HCT116 (cell line): ENCODE measurements at regions not wholly inside any gene's neighbourhood (a gene's known extent, or its start where the extent isn't known, plus 50 kb on each side); places are given as distances from the start of the nearest gene placed in this dataset.

Experiments
- ATAC-seq: fragments of 200-7000 bp; cut with Tn5 transposase; 2 replicates; pipeline ENCODE4 v1.9.1; 2020; ENCODE audit warnings: mild to moderate bottlenecking, moderate library complexity
- BruUV-seq: library from RNA; stranded (reverse); fragments of 400-500 nt; replicated peaks from 2 replicates; lab custom pipeline; 2021; lab: Mats Ljungman, UMichigan
- CTCF ChIA-PET: fragments of 300-600 bp; sonication (Branson Sonifier 250); formaldehyde crosslinking; loops from one replicate; lab custom pipeline; 2021; ENCODE audit warnings: antibody characterized with exemption; lab: Charles Lee
- POLR2A ChIA-PET: fragments of 300-600, 350-600 bp; sonication (Branson Sonifier 250); formaldehyde crosslinking; loops from one replicate; lab custom pipeline; 2021; ENCODE audit warnings: antibody characterized with exemption; lab: Charles Lee
- RAD21 ChIA-PET, 2 experiments: fragments of 300-600 bp; sonication (Branson Sonifier 250); formaldehyde crosslinking; loops; one replicate each; lab custom pipeline; 2023; ENCODE audit warnings: low total read pairs in 2 of 2; ENCODE audit not compliant: uncharacterized antibody in 2 of 2, unreplicated experiment in 2 of 2, low non-redundant PET in 1 of 2; lab: Charles Lee
- DNase-seq: peaks from one replicate; pipeline ENCODE4 v3.0.0-alpha.2; 2010; ENCODE audit warnings: low read depth, low spot score
- H2AFZ ChIP-seq: fragments of 200-600 bp; shearing (Covaris generic), sonication (generic); 2 replicates; pipeline ENCODE4 v1.6.1; 2017; ENCODE audit warnings: low read depth, mixed run types, mixed read lengths, antibody characterized with exemption, low read length; ENCODE audit not compliant: poor library complexity, severe bottlenecking
- H3K27ac ChIP-seq: 2 replicates; pipeline ENCODE4 v1.5.1; 2012; ENCODE audit warnings: low read depth, low read length
- H3K27me3 ChIP-seq: fragments of 200-600 bp; sonication (generic); 2 replicates; pipeline ENCODE4 v1.6.1; 2016; ENCODE audit warnings: mixed run types, low read length, mixed read lengths; ENCODE audit not compliant: insufficient read depth
- H3K36me3 ChIP-seq, 2 experiments: fragments of 200-500 bp in 1 of 2; fragments of 200-600 bp in 1 of 2; sonication (Bioruptor generic) in 1 of 2; sonication (generic) in 1 of 2; 2 replicates each; pipeline versions ENCODE4 v1.5.1 to v1.6.1; 2014 to 2016; ENCODE audit warnings: low read length in 2 of 2, inconsistent platforms in 1 of 2, mixed read lengths in 1 of 2, mixed run types in 1 of 2; ENCODE audit not compliant: insufficient read depth in 2 of 2, control insufficient read depth in 1 of 2
- H3K4me1 ChIP-seq, 2 experiments: fragments of 200-600 bp in 1 of 2; sonication (generic) in 1 of 2; 2 replicates each; pipeline versions ENCODE4 v1.5.1 to v1.6.1; 2012 to 2017; ENCODE audit warnings: low read length in 2 of 2, inconsistent platforms in 1 of 2, mild to moderate bottlenecking in 1 of 2, mixed read lengths in 1 of 2, mixed run types in 1 of 2, moderate library complexity in 1 of 2; ENCODE audit not compliant: insufficient read depth in 2 of 2, control insufficient read depth in 1 of 2
- H3K4me2 ChIP-seq: fragments of 200-600 bp; sonication (generic); 2 replicates; pipeline ENCODE4 v1.6.1; 2017; ENCODE audit warnings: mixed run types, low read length, mixed read lengths
- H3K4me3 ChIP-seq, 2 experiments: fragments of 200-600 bp in 1 of 2; sonication (generic) in 1 of 2; replicated peaks in 1 of 2; 2 replicates each; pipeline ENCODE4 v1.5.1; 2011 to 2016; ENCODE audit warnings: low read length in 2 of 2, control low read depth in 1 of 2, low read depth in 1 of 2, mild to moderate bottlenecking in 1 of 2, mixed read lengths in 1 of 2, mixed run types in 1 of 2
- H3K79me2 ChIP-seq: fragments of 200-600 bp; sonication (generic); 2 replicates; pipeline ENCODE4 v1.6.1; 2017; ENCODE audit warnings: mild to moderate bottlenecking, mixed run types, low read length, moderate library complexity, mixed read lengths; ENCODE audit not compliant: insufficient read depth
- H3K9ac ChIP-seq: fragments of 200-600 bp; sonication (generic); 2 replicates; pipeline ENCODE4 v1.6.1; 2016; ENCODE audit warnings: low read length, mixed read lengths
- H3K9me2 ChIP-seq: fragments of 200-600 bp; sonication (generic), shearing (Covaris generic); 2 replicates; pipeline ENCODE4 v1.6.1; 2017; ENCODE audit warnings: mixed run types, mild to moderate bottlenecking, moderate library complexity; ENCODE audit not compliant: insufficient read depth
- H3K9me3 ChIP-seq, 2 experiments: fragments of 200-500 bp in 1 of 2; fragments of 200-600 bp in 1 of 2; sonication (Bioruptor generic) in 1 of 2; sonication (generic) in 1 of 2; 2 replicates each; pipeline ENCODE4 v1.6.1; 2014 to 2017; ENCODE audit warnings: low read length in 2 of 2, mixed read lengths in 2 of 2, inconsistent platforms in 1 of 2, low read depth in 1 of 2, mild to moderate bottlenecking in 1 of 2, mixed run types in 1 of 2, moderate library complexity in 1 of 2; ENCODE audit not compliant: control insufficient read depth in 1 of 2, insufficient read depth in 1 of 2
- H4K20me1 ChIP-seq: fragments of 200-600 bp; sonication (generic), shearing (Covaris generic); 2 replicates; pipeline ENCODE4 v1.6.1; 2017; ENCODE audit warnings: mixed run types, mild to moderate bottlenecking, moderate library complexity; ENCODE audit not compliant: insufficient read depth
- ATF3 ChIP-seq: IDR thresholded peaks from 2 replicates; pipeline ENCODE4 v1.6.1; 2012
- CEBPB ChIP-seq: IDR thresholded peaks from 2 replicates; pipeline ENCODE4 v1.6.1; 2012; ENCODE audit warnings: low read depth
- CTCF ChIP-seq, 3 experiments: fragments of 200-600 bp in 1 of 3; sonication (generic) in 1 of 3; IDR thresholded peaks in 2 of 3; conservative IDR thresholded peaks in 1 of 3; 2 replicates each; pipeline ENCODE4 v1.5.1; 2012 to 2017; ENCODE audit warnings: low read depth in 2 of 3, low read length in 2 of 3, antibody characterized with exemption in 1 of 3, borderline replicate concordance in 1 of 3, control low read depth in 1 of 3, mild to moderate bottlenecking in 1 of 3, mixed read lengths in 1 of 3, mixed run types in 1 of 3, moderate library complexity in 1 of 3; ENCODE audit not compliant: insufficient read depth in 1 of 3
- EZH2 ChIP-seq: fragments of 200-600 bp; sonication (generic); IDR thresholded peaks from 2 replicates; pipeline ENCODE4 v1.6.1; 2017; ENCODE audit warnings: antibody characterized with exemption, mixed run types
- EZH2phosphoT487 ChIP-seq: fragments of 200-600 bp; IDR thresholded peaks from 2 replicates; pipeline ENCODE4 v1.6.1; 2018; ENCODE audit warnings: antibody characterized with exemption, borderline replicate concordance
- JUND ChIP-seq: IDR thresholded peaks from 2 replicates; pipeline ENCODE4 v1.6.1; 2012
- RAD21 ChIP-seq: IDR thresholded peaks from 2 replicates; pipeline ENCODE4 v1.6.1; 2012; ENCODE audit warnings: low read depth, mild to moderate bottlenecking
- SIN3A ChIP-seq: IDR thresholded peaks from 2 replicates; pipeline ENCODE4 v1.6.1; 2012; ENCODE audit warnings: low read depth
- YY1 ChIP-seq: IDR thresholded peaks from 2 replicates; pipeline ENCODE4 v1.6.1; 2011; ENCODE audit warnings: low read length, low read depth, moderate library complexity, mild to moderate bottlenecking; ENCODE audit not compliant: insufficient replicate concordance; ENCODE audit errors: extremely low read depth
- ZFX ChIP-seq: fragments of 450-650 bp; IDR thresholded peaks from 2 replicates; pipeline ENCODE4 v1.6.1; 2017
- ZNF274 ChIP-seq: fragments of 200-500 bp; sonication (Bioruptor generic); IDR thresholded peaks from 2 replicates; pipeline ENCODE4 v1.6.1; 2014; ENCODE audit warnings: mild to moderate bottlenecking, low read depth, low read length, inconsistent platforms
- intact Hi-C: fragments of 100-400 bp; cut with micrococcal nuclease; formaldehyde crosslinking; loops from 2 replicates; pipeline ENCODE4 v1.10.0; 2022

- ChIA-PET POLR2A (no interaction called here), RAD21 (no interaction called here), CTCF (interaction anchor here (1.2 kb wide), 1 partner anchor 9 kb away, joined by 5 read pairs; no protein-coding TSS in a partner anchor)
- DNase-seq (no peak), ATAC-seq (no peak)
- H3K4me1 ChIP-seq, result no peaks in the 10 kb centered on the region
- no peaks in the 10 kb centered on the region for H4K20me1 ChIP-seq
- H3K9me2 ChIP-seq, result no peaks in the 10 kb centered on the region
- TF ChIP-seq CEBPB (no peak), SIN3A (no peak), ZNF274 (no peak), EZH2 (no peak), EZH2phosphoT487 (no peak), CTCF (IDR thresholded peaks at IDR 0.05 in 2 of 3, conservative IDR thresholded peaks at IDR 0.05 in 1 of 3; ENCODE audit: borderline replicate concordance in 1 of 3, insufficient read depth in 1 of 3, low read depth in 2 of 3, low read length in 2 of 3) (no peak), ATF3 (no peak), YY1 (no peak), JUND (no peak), RAD21 (no peak), ZFX (no peak)
- H3K36me3 ChIP-seq, result no peaks in the 10 kb centered on the region
- H3K27ac ChIP-seq, result no peak overlapping the region
- no peak overlapping the region for H3K4me2 ChIP-seq
- no peak overlapping the region for H2AFZ ChIP-seq
- H3K79me2 ChIP-seq, result no peaks in the 10 kb centered on the region
- no peaks in the 10 kb centered on the region for H3K9me3 ChIP-seq
- no peak overlapping the region for H3K9ac ChIP-seq
- no peaks in the 10 kb centered on the region for H3K27me3 ChIP-seq
- no TSS peak for BruUV-seq
- no peak overlapping the region for H3K4me3 ChIP-seq
- intact Hi-C loops, result no loop called here
Observed at GRCh38 chr3:102682741-102683140, 247.9 kb downstream of the ZPLD1 start.
